ENCODE measurements at regions not wholly inside any gene's neighbourhood (a gene's known extent, or its start where the extent isn't known, plus 50 kb on each side); places are given as distances from the start of the nearest gene placed in this dataset.

- 95% methylated on average over 6 of the region's 6 CpGs for WGBS (ENCODE audit: low lambda C conversion rate, missing lambda C conversion rate)
- no peak for DNase-seq (ENCODE audit: low spot score)
Observed at GRCh38 chr2:118769707-118770400, 77.6 kb downstream of the EN1 start.

GRCh38 chr2:118766871-118767270 lies 80.6 kb downstream of the EN1 start:
- H3K4me3 ChIP-seq, result no peak overlapping the region
- H3K79me2 ChIP-seq, result no peaks in the 10 kb centered on the region
- H3K9me3 ChIP-seq (ENCODE audit: low read depth), result no peaks in the 10 kb centered on the region
- 58% methylated on average over 6 of the region's 6 CpGs for WGBS (ENCODE audit: low lambda C conversion rate, missing lambda C conversion rate)
- no peaks in the 10 kb centered on the region for H3K4me1 ChIP-seq (ENCODE audit: insufficient read depth)
- TF ChIP-seq EZH2 (IDR thresholded peaks at IDR 0.05; ENCODE audit: borderline replicate concordance), result no peak
- TF ChIP-seq CTCF (IDR thresholded peaks at IDR 0.05; ENCODE audit: poor library complexity), result no peak
- no peak for TF ChIP-seq EZH2phosphoT487 (IDR thresholded peaks at IDR 0.05; ENCODE audit: low read depth, severe bottlenecking, unreplicated experiment)
- H3K4me2 ChIP-seq, result no peak overlapping the region
- no peak for DNase-seq (ENCODE audit: low spot score)
- H3K27me3 ChIP-seq, result peaks cover 86% of the 10 kb centered on the region
- no peak overlapping the region for H3K27ac ChIP-seq
- no peaks in the 10 kb centered on the region for H4K20me1 ChIP-seq (ENCODE audit: insufficient read depth, poor library complexity, severe bottlenecking)
- H3K36me3 ChIP-seq (replicated peaks; ENCODE audit: insufficient read depth, low read depth), result no peaks in the 10 kb centered on the region
- no peak overlapping the region for H2AFZ ChIP-seq
- H3K9me2 ChIP-seq (replicated peaks; ENCODE audit: insufficient read depth), result no peaks in the 10 kb centered on the region

More at GRCh38 chr2:118769707-118770400, 77.6 kb downstream of the EN1 start:
- no peak for TF ChIP-seq EZH2phosphoT487 (IDR thresholded peaks at IDR 0.05; ENCODE audit: low read depth, severe bottlenecking, unreplicated experiment)
- no peak for TF ChIP-seq CTCF (IDR thresholded peaks at IDR 0.05; ENCODE audit: poor library complexity)
- no peak for TF ChIP-seq EZH2 (IDR thresholded peaks at IDR 0.05; ENCODE audit: borderline replicate concordance)
- H3K27me3 ChIP-seq, result peaks cover 69% of the 10 kb centered on the region
- no peaks in the 10 kb centered on the region for H4K20me1 ChIP-seq (ENCODE audit: insufficient read depth, poor library complexity, severe bottlenecking)
- H3K36me3 ChIP-seq (replicated peaks; ENCODE audit: insufficient read depth, low read depth), result no peaks in the 10 kb centered on the region
- no peaks in the 10 kb centered on the region for H3K79me2 ChIP-seq
- H3K9me2 ChIP-seq (replicated peaks; ENCODE audit: insufficient read depth), result no peaks in the 10 kb centered on the region
- H3K4me3 ChIP-seq, result no peak overlapping the region
- H3K27ac ChIP-seq, result no peak overlapping the region
- H3K9me3 ChIP-seq (ENCODE audit: low read depth), result no peaks in the 10 kb centered on the region
- H2AFZ ChIP-seq, result no peak overlapping the region
- H3K4me1 ChIP-seq (ENCODE audit: insufficient read depth), result peaks cover 4% of the 10 kb centered on the region
- H3K4me2 ChIP-seq, result no peak overlapping the region

GRCh38 chr2:118764855-118765254 lies 82.6 kb downstream of the EN1 start:
- peaks cover 74% of the 10 kb centered on the region for H3K27me3 ChIP-seq
- 82% methylated on average over 4 of the region's 4 CpGs for WGBS (ENCODE audit: low lambda C conversion rate, missing lambda C conversion rate)

More at GRCh38 chr2:118764855-118765254, 82.6 kb downstream of the EN1 start:
- Histone ChIP-seq H3K4me3 (no peak overlapping the region), H3K4me2 (no peak overlapping the region), H3K36me3 (replicated peaks; ENCODE audit: insufficient read depth, low read depth) (no peaks in the 10 kb centered on the region), H2AFZ (no peak overlapping the region), H3K27ac (no peak overlapping the region), H4K20me1 (ENCODE audit: insufficient read depth, poor library complexity, severe bottlenecking) (no peaks in the 10 kb centered on the region), H3K4me1 (ENCODE audit: insufficient read depth) (no peaks in the 10 kb centered on the region), H3K79me2 (no peaks in the 10 kb centered on the region), H3K9me2 (replicated peaks; ENCODE audit: insufficient read depth) (no peaks in the 10 kb centered on the region), H3K9me3 (ENCODE audit: low read depth) (no peaks in the 10 kb centered on the region)
- no peak for TF ChIP-seq EZH2phosphoT487 (IDR thresholded peaks at IDR 0.05; ENCODE audit: low read depth, severe bottlenecking, unreplicated experiment)
- no peak for TF ChIP-seq EZH2 (IDR thresholded peaks at IDR 0.05; ENCODE audit: borderline replicate concordance)
- no peak for TF ChIP-seq CTCF (IDR thresholded peaks at IDR 0.05; ENCODE audit: poor library complexity)
- no peak for DNase-seq (ENCODE audit: low spot score)

Data from hepatocyte (in vitro differentiated cells).